A549 (cell line): ENCODE measurements at regions not wholly inside any gene's neighbourhood (a gene's known extent, or its start where the extent isn't known, plus 50 kb on each side); places are given as distances from the start of the nearest gene placed in this dataset.

Source experiments
- CEBPB ChIP-seq, 2 experiments: fragments of >200 bp in 1 of 2; sonication (Bioruptor Twin) in 1 of 2; formaldehyde crosslinking in 1 of 2; IDR thresholded peaks; 2 replicates each; pipeline ENCODE4 v1.6.1; 2012 to 2016
- HMGXB4 ChIP-seq: fragments of 250-450 bp; sonication (Bioruptor Pico); IDR thresholded peaks from 2 replicates; pipeline ENCODE4 v1.5.0; 2021; ENCODE audit warnings: mild to moderate bottlenecking, moderate library complexity, borderline replicate concordance
- RAD21 ChIP-seq, 2 experiments: fragments of >200 bp in 1 of 2; sonication (Bioruptor Twin) in 1 of 2; formaldehyde crosslinking in 1 of 2; IDR thresholded peaks in 1 of 2; conservative IDR thresholded peaks in 1 of 2; 2 replicates in 1 of 2; 3 replicates in 1 of 2; pipeline ENCODE4 v1.6.1; 2012 to 2018; ENCODE audit warnings: inconsistent platforms in 1 of 2
- SREBF2 ChIP-seq: fragments of 450-650 bp; IDR thresholded peaks from 2 replicates; pipeline ENCODE4 v1.6.1; 2014; ENCODE audit warnings: mild to moderate bottlenecking, moderate library complexity
- ZFP36 ChIP-seq: fragments of 450-650 bp; IDR thresholded peaks from 2 replicates; pipeline ENCODE4 v1.6.1; 2014; ENCODE audit warnings: borderline replicate concordance; ENCODE audit not compliant: partially characterized antibody
- TF ChIP-seq, protein P1 (sequence below): fragments of >200 bp; sonication (Bioruptor Twin); formaldehyde crosslinking; IDR thresholded peaks from 3 replicates; pipeline ENCODE4 v1.5.1; 2016
- TF ChIP-seq, protein P2 (sequence below): IDR thresholded peaks from 2 replicates; pipeline ENCODE4 v1.6.1; 2012

GRCh38 chr11:110818032-110818687 lies 105.9 kb upstream of the ARHGAP20 start:
- TF ChIP-seq, protein P1, sequence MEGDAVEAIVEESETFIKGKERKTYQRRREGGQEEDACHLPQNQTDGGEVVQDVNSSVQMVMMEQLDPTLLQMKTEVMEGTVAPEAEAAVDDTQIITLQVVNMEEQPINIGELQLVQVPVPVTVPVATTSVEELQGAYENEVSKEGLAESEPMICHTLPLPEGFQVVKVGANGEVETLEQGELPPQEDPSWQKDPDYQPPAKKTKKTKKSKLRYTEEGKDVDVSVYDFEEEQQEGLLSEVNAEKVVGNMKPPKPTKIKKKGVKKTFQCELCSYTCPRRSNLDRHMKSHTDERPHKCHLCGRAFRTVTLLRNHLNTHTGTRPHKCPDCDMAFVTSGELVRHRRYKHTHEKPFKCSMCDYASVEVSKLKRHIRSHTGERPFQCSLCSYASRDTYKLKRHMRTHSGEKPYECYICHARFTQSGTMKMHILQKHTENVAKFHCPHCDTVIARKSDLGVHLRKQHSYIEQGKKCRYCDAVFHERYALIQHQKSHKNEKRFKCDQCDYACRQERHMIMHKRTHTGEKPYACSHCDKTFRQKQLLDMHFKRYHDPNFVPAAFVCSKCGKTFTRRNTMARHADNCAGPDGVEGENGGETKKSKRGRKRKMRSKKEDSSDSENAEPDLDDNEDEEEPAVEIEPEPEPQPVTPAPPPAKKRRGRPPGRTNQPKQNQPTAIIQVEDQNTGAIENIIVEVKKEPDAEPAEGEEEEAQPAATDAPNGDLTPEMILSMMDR, result no peak
- no peak for TF ChIP-seq ZFP36
- TF ChIP-seq, protein P2, sequence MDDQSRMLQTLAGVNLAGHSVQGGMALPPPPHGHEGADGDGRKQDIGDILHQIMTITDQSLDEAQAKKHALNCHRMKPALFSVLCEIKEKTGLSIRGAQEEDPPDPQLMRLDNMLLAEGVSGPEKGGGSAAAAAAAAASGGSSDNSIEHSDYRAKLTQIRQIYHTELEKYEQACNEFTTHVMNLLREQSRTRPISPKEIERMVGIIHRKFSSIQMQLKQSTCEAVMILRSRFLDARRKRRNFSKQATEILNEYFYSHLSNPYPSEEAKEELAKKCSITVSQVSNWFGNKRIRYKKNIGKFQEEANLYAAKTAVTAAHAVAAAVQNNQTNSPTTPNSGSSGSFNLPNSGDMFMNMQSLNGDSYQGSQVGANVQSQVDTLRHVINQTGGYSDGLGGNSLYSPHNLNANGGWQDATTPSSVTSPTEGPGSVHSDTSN, result no peak
- no peak for TF ChIP-seq CEBPB (IDR thresholded peaks at IDR 0.05)
- no peak for TF ChIP-seq RAD21 (conservative IDR thresholded peaks at IDR 0.05 in 1 of 2, IDR thresholded peaks at IDR 0.05 in 1 of 2)
- TF ChIP-seq HMGXB4 (CRISPR knock-in tag), result no peak
- TF ChIP-seq SREBF2, result no peak
